NCI-H128 (cell line): ENCODE measurements at regions not wholly inside any gene's neighbourhood (a gene's known extent, or its start where the extent isn't known, plus 50 kb on each side); places are given as distances from the start of the nearest gene placed in this dataset.
"Not testable (repeated sequence)": the region's sequence is repeated elsewhere in the genome, so short reads cannot be mapped to it uniquely, and the experiment has no call there.

Experiments used
- DNase-seq: peaks from one replicate; lab custom pipeline; 2025; ENCODE audit not compliant: unreplicated experiment; lab: John Stamatoyannopoulos, UW

- DNase-seq, result no peak
Measured at GRCh38 chr1:4133297-4133938, 233.3 kb upstream of the C1orf174 start.

GRCh38 chr1:4133939-4134321 is 233.9 kb upstream of the C1orf174 start:
- no peak for DNase-seq

GRCh38 chr1:4135853-4136252 is 235.8 kb upstream of the C1orf174 start:
- not testable (repeated sequence) for DNase-seq

DNA sequence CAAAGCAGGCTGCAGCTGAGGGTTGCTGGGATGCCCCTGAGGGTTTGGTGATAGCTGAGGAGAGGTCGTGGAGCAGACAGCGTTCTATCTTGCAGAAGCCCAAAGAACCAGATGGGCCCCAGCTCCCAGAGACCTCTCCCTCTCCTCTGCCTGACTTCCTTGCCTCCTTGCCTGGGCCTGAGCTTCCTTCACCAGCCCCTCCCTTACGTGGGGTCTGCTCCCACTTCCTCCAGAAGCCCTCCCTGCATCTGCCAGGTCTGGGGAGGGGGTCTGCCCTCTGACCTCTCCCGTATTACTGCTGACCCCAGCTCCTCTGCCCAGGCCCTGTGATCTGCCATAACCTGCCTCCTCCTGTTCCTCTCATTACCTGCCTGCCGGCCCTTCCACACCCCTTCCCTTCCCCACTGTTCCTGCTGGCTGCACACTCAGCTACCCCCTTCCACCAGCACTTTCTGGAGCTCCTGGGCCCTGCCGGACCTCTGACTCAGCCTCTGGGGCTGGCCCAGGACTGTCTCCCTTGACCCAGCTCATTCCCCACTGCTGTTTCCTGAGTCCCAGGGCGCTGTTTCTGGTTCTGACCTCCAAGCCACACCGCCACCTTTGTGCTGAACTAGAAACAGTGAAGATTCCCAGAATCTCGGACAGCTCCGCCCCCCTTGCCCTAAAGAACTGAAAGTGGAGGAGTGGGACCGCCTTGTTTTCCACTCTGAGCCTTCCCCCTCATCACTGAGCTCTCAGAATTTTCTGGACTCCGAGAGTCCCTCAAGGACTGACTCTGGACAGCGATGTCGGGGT is 237.7 kb upstream of the C1orf174 start:
- DNase-seq, result no peak

GRCh38 chr1:4139646-4140045 is 239.6 kb upstream of the C1orf174 start:
- DNase-seq, result no peak

DNA sequence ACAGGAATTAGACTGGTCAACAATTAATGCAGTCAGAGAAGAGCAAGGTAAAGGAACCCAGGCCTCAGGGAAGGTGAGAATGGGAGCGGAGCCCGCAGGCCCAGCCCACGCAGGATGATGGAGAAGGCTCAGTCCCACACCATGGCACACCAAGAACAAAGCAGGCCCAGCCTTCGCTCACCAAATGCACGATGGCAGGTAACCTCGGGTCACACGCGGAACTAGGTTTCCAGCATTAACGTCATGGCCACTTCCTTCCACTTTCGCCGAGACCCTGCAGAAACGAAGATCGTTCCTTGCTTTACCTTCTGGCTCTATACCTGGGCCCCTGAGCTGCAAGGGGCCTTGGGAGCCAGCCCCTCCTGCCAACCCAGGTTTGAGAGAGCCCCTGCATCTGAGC is 240.2 kb upstream of the C1orf174 start:
- no peak for DNase-seq

DNA sequence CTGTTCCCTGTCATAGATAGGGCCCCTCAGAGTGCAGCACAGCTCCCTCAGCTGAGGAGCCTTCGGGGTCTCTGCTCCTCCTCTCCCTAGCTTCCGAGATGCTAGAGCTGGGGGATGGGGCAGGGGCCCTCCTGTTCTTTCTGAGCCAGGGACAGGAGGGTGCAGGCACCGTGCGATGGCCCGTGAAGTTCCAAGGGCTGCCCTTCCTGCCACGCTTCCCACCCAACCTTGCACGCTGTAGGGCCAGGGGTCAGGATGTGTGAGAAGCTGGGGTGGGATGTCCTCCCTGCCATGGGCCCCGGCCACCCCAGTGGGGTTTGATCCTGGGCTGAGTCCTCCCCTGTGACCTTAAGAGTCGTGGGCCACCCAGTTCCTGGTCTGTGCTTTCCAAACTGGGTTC is 240.7 kb upstream of the C1orf174 start:
- no peak for DNase-seq

GRCh38 chr1:4144349-4144971 is 244.4 kb upstream of the C1orf174 start:
- no peak for DNase-seq

DNA sequence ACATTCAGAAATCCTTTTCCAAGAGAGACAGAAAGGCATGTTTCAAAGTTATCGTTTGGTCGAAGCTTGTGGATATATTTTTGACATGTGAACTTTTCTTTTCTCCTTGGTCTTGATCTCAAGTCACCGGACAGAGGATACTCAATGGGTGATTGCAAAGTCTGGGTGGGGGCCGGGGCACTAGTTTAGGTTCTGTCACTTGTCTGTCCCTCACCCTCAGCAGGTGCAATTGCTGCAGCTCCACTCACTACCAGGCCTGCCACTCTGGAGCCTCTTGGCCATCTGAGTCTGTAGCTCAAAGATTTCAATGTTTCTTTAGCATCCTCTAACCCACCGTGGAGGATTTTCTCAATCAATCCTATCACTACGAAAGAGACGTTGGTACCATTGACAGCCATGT is 246.0 kb upstream of the C1orf174 start:
- no peak for DNase-seq

- no peak for DNase-seq
Measured at GRCh38 chr1:4146614-4147013, 246.5 kb upstream of the C1orf174 start.

DNA sequence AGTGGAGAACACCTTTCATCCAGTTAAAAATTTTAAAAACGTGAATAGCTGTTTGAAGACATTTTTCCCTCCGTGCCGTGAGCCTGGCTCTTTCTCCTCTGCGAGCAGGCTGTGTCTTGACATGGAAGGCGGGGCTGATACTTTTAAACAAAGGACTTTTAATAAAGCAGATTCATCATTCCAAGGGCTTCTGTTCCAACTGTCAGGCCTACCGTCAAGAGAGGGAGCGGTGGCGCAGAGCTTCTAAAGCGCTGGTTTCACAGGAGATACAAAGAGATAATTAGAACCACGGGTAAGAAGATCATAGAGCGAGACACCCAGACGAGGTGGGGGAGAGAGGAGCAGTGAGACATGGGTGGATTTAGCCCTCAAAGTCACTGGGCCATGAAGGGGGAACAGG is 247.4 kb upstream of the C1orf174 start:
- DNase-seq, result no peak

DNA sequence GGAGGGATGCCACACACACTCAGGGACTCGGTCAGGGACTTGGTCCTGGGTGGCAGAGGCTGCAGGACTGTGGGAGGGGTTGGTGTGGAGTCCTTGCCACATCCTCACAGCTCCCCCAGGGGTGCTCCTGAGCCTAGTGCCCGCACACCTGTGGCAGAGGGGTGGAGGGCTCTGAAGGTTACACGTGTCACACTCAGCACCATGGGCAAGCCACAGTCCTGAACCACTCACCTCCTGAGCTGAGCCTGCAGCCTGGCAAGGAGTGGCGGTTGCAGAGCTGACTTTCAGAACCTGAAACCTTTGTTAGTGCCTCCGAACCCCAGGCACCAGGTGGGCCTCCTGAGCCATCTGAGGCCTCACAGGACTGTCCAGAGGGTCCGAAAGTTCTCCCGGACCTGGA is 249.2 kb upstream of the C1orf174 start:
- DNase-seq, result no peak

DNA sequence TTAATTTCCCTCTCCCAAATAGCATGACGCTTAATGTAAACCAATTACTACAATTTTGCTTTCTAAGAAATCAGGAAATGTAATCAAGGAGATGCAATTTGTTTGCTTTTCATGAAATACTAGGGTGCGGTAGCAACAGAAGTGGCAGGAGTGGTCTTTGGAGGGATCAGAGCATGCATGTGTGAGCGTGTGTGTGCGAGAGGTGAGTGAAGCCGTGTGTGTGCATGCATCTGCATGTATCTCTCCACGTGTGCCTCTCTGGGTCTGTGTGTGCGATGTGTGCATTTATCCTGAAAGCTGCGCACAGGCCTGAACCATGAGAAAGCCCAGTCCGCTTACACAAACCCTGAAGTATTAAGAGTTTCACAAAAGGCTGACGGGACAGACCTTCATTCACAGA is 249.8 kb upstream of the C1orf174 start:
- DNase-seq, result no peak

GRCh38 chr1:4150262-4150661 is 250.2 kb upstream of the C1orf174 start:
- DNase-seq, result no peak

DNA sequence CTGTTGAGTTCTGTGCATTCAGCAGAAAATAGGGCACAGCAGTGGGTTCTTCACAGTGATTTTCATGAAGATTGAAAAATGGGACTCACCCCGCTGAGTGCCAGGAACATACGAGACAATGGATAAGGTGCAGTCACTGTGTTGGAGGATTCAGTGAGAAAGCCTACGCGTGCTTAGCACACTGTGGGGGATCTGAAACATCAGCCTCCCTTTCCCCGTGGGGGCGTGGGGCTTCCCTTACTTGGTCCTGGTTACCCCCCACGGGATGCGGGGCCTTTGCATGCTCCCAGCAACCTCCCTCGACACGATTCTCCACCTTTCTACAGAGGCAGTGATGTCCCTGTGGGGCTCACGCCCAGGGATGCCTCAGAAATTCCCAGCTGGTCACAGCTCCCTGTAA is 252.2 kb upstream of the C1orf174 start:
- no peak for DNase-seq

GRCh38 chr1:4153571-4153970 is 253.5 kb upstream of the C1orf174 start:
- no peak for DNase-seq

DNA sequence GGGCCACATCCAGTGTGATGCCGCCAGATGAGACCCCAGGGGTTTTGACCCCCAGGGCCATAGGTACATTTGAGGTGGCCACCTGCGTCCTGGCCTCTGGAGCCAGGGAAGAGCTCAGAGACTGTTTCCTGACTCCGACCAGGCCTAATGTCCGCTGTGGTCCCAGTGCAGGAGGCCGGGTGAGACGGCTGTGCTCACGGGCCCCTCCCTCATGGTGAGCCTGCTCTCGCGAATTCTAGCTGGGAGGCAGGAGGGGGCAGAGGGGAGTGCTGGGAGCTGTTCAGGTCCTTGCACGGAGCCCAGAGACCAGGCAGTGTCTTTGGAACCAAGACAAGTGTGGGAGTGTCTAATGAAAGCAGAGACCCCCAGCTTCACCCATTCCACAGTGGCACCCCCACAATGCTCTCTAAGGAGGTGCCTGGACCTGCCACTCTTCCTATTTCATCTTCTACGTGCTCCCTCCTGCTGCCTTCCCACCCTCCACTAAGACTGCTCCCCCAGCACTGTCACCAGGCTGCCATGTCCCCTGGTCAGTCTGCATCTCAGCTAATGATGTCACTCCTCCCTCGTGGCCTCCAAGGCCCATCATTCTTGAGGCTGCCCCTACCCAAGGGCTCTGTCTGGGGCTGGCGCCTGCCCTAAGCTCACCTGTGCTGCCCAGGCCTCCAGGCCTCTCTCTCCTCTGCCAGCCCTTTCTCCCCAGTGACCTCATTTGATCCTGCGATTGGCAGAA is 256.3 kb upstream of the C1orf174 start:
- no peak for DNase-seq

DNA sequence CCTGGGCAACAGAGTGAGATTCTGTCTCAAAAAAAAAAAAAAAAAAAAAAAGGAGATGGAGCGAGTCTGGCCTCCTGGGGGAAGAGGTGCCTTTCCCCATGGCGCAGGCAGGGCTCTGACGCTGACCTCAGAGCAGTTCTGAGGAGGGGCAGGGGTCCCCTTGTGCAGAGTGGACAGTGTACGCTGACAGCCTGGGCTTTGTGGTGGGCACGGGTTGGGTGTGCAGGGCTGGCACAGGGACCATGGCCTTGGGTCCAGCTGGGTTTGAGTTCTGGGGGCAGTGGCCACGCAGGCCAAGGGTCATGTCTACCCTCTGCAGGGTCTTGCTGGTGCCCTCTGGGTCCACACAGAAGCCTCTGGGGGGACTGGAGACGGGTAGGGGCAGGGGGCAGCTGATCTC is 260.1 kb upstream of the C1orf174 start:
- no peak for DNase-seq

DNA sequence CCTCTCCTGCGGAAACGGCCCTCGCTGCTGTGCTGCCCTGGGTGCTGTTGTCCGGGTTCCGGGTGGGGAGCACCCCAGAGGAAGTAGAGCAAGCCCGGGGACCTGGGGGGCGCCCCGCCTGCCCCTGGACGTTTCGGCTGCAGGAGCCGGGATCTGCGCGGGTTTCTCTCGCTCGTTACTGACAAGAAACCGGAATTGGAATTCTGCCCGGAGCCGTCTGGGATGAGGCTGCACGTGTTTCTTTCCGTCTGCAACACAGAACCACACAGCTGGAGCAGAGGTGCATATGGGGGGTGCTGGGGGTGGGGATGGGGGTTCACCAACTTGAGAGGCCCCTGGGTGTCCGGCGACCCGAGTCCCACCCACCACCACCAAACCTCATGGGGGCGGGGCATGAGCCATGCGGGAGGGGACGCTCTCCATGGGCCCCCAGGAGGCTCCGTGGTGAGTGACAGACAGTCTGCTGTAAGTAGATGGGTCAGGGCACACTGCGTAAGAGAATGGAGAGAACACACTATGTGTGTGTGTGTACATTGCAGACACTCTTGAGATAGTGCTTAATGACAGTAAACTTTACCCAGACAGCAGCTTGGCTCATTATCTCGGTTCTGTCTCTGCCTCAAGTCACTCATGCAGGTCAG is 261.4 kb upstream of the C1orf174 start:
- DNase-seq, result no peak

DNA sequence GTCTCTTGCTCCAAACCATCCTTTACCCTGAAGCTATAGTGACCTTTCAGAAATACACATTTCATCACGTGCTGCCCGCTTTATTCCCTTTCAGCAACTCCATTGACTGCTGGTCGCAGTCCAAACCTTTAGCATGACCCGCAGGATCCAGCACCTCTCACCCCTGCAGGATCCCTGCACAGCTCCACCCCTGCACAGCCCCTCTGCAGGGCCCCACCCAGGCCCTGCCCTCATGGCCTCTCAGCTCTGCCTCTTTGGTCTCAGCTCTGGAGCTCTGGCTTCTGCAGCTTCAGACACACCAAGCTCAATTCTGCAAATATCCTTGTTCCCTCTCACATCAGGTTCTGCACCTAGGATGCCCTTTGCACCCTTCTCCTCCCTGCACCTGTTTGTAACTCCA is 264.9 kb upstream of the C1orf174 start:
- DNase-seq, result no peak

DNA sequence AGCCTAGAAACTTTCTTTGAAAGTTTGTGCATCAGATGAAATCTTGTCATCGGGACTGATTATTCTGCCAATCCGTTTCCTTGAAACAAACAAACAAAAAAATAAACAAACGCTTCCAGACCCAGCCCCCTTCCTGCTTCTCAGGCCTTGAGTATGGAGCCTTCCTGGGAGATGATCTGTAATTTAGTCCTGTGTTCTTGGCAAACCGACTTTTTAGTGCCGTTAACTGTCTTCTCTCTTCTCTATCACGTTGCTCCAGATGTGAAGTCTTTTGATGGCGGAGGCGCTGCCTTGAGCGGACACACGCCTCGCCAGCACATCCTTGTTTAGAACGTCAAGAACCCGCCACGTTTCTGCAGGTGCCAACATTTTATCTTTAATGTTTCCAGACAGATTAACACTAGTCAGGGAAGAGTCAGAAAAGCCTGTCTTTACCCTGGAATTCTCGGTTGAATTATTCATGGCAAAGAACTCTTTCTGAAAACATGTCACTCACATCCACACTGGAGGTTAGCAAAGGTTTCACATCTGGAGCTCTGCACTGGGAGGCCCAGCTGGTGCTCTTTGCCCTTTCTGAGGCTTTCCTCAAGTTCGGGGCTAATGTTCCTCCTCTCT is 265.7 kb upstream of the C1orf174 start:
- no peak for DNase-seq
